ENCODE measurements at regions not wholly inside any gene's neighbourhood (a gene's known extent, or its start where the extent isn't known, plus 50 kb on each side); places are given as distances from the start of the nearest gene placed in this dataset.

GRCh38 chr7:12803542-12803941 is 116.1 kb downstream of the ARL4A start:
- H3K9me1 ChIP-seq (replicated peaks; ENCODE audit: control insufficient read depth, extremely low read depth, insufficient read depth, low read length): no peaks in the 10 kb centered on the region
- no peaks in the 10 kb centered on the region for H3K79me2 ChIP-seq (ENCODE audit: control insufficient read depth, insufficient read depth, low read length)
- no peak overlapping the region for H3K9ac ChIP-seq (replicated peaks; ENCODE audit: extremely low read depth, insufficient read depth, low read length)
- dilution Hi-C loops (cut with MboI; ENCODE audit: extremely low pct_ligation_motif_present, low sequenced_read_pairs) (no loop called here), intact Hi-C loops (cut with micrococcal nuclease) (no loop called here)
- H4K20me1 ChIP-seq (replicated peaks; ENCODE audit: control insufficient read depth, extremely low read depth, insufficient read depth, low read length): no peaks in the 10 kb centered on the region
- H3K27me3 ChIP-seq (ENCODE audit: control insufficient read depth in 2 of 2, insufficient read depth in 2 of 2, low read length in 2 of 2): no peaks in the 10 kb centered on the region
- DNase-seq (ENCODE audit: low read depth, low spot score) (no peak), FAIRE-seq (no peak)
- CTCF ChIA-PET: no interaction called here
- H3K36me3 ChIP-seq (ENCODE audit: control insufficient read depth in 2 of 2, extremely low read depth in 1 of 2, insufficient read depth in 2 of 2, low read length in 2 of 2): no peaks in the 10 kb centered on the region
- no peak overlapping the region for H3K4me3 ChIP-seq (replicated peaks in 1 of 3; ENCODE audit: insufficient read depth in 1 of 3, low read depth in 1 of 3, low read length in 3 of 3)
- H3K4me1 ChIP-seq (ENCODE audit: control insufficient read depth, extremely low read depth, insufficient read depth, low read length): no peaks in the 10 kb centered on the region
- no peak overlapping the region for H2AFZ ChIP-seq (ENCODE audit: low read depth, low read length)
- H3K4me2 ChIP-seq (ENCODE audit: insufficient read depth, low read length): no peak overlapping the region
- TF ChIP-seq EZH2 (IDR thresholded peaks at IDR 0.05; ENCODE audit: borderline replicate concordance, low read depth, low read length, severe bottlenecking) (no peak), MAX (IDR thresholded peaks at IDR 0.05; ENCODE audit: insufficient read depth, insufficient read length) (no peak), POLR2AphosphoS5 (IDR thresholded peaks at IDR 0.05; ENCODE audit: insufficient read depth, low read depth, low read length) (no peak), GATA2 (IDR thresholded peaks at IDR 0.05; ENCODE audit: insufficient read depth, insufficient read length, low read depth, low read length) (no peak), POLR2A (IDR thresholded peaks at IDR 0.05; ENCODE audit: low read depth, low read length) (no peak), MYC (IDR thresholded peaks at IDR 0.05; ENCODE audit: low read depth, low read length) (no peak), JUN (IDR thresholded peaks at IDR 0.05; ENCODE audit: borderline replicate concordance, insufficient read depth, insufficient read length, low read depth) (no peak)
- TF ChIP-seq, protein P1, sequence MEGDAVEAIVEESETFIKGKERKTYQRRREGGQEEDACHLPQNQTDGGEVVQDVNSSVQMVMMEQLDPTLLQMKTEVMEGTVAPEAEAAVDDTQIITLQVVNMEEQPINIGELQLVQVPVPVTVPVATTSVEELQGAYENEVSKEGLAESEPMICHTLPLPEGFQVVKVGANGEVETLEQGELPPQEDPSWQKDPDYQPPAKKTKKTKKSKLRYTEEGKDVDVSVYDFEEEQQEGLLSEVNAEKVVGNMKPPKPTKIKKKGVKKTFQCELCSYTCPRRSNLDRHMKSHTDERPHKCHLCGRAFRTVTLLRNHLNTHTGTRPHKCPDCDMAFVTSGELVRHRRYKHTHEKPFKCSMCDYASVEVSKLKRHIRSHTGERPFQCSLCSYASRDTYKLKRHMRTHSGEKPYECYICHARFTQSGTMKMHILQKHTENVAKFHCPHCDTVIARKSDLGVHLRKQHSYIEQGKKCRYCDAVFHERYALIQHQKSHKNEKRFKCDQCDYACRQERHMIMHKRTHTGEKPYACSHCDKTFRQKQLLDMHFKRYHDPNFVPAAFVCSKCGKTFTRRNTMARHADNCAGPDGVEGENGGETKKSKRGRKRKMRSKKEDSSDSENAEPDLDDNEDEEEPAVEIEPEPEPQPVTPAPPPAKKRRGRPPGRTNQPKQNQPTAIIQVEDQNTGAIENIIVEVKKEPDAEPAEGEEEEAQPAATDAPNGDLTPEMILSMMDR (IDR thresholded peaks at IDR 0.05; ENCODE audit: extremely low read depth in 1 of 2, insufficient read depth in 1 of 2, low read depth in 1 of 2, low read length in 2 of 2): no peak
- no TSS peak for BruUV-seq (replicated peaks)
- no peaks in the 10 kb centered on the region for H3K9me3 ChIP-seq (replicated peaks; ENCODE audit: control insufficient read depth, insufficient read depth, low read length)
- H3K27ac ChIP-seq (ENCODE audit: insufficient read depth, low read depth, low read length): no peak overlapping the region
- POLR2A ChIA-PET: no interaction called here

Measured in endothelial cell of umbilical vein (primary cell).